Liver (tissue), 8 donors: ENCODE measurements at regions not wholly inside any gene's neighbourhood (a gene's known extent, or its start where the extent isn't known, plus 50 kb on each side); places are given as distances from the start of the nearest gene placed in this dataset.

Experiments
- DNase-seq: peaks from one replicate; pipeline ENCODE4 v3.0.0-alpha.2; 2017; ENCODE audit warnings: low spot score
- H3K27ac ChIP-seq, 2 donors: one replicate each; pipeline ENCODE4 v1.7.0; 2013; ENCODE audit warnings: inconsistent platforms in 2 of 2, low read length in 2 of 2, control low read depth in 1 of 2, low read depth in 1 of 2, mild to moderate bottlenecking in 1 of 2
- H3K27me3 ChIP-seq, 4 donors: one replicate each; pipeline versions ENCODE4 v1.6.1 to v1.7.0; 2013; ENCODE audit warnings: low read length in 3 of 4, inconsistent platforms in 1 of 4, mild to moderate bottlenecking in 1 of 4, moderate library complexity in 1 of 4; ENCODE audit not compliant: control insufficient read depth in 4 of 4, insufficient read depth in 4 of 4
- H3K36me3 ChIP-seq, 4 donors: one replicate each; pipeline versions ENCODE4 v1.6.1 to v1.7.0; 2013; ENCODE audit warnings: low read length in 3 of 4, mild to moderate bottlenecking in 3 of 4, low read depth in 1 of 4, moderate library complexity in 1 of 4; ENCODE audit not compliant: control insufficient read depth in 4 of 4, insufficient read depth in 3 of 4
- H3K4me1 ChIP-seq, 4 donors: one replicate each; pipeline versions ENCODE4 v1.6.1 to v1.7.0; 2013; ENCODE audit warnings: low read length in 3 of 4, mild to moderate bottlenecking in 3 of 4, moderate library complexity in 1 of 4; ENCODE audit not compliant: control insufficient read depth in 4 of 4, insufficient read depth in 4 of 4
- H3K4me3 ChIP-seq, 3 donors: one replicate each; pipeline versions ENCODE4 v1.6.1 to v1.7.0; 2013; ENCODE audit warnings: low read length in 3 of 3, control low read depth in 1 of 3, low read depth in 1 of 3, mild to moderate bottlenecking in 1 of 3
- H3K9ac ChIP-seq, 2 donors: one replicate each; pipeline ENCODE4 v1.7.0; 2013; ENCODE audit warnings: low read length in 2 of 2, mild to moderate bottlenecking in 2 of 2, moderate library complexity in 2 of 2, control low read depth in 1 of 2, low read depth in 1 of 2
- H3K9me3 ChIP-seq, 4 donors: one replicate each; pipeline versions ENCODE4 v1.6.1 to v1.7.0; 2013; ENCODE audit warnings: low read length in 3 of 4; ENCODE audit not compliant: control insufficient read depth in 4 of 4
- CTCF ChIP-seq: fragments of 150-350 bp; IDR thresholded peaks from 2 replicates; pipeline ENCODE4 v1.5.1; 2017; ENCODE audit warnings: improper control_type of control experiment, low read depth, low read length; ENCODE audit not compliant: missing input control
- EGR1 ChIP-seq, 2 donors: IDR thresholded peaks; 2 replicates each; pipeline ENCODE4 v1.6.1; 2016 to 2018; ENCODE audit warnings: antibody characterized with exemption in 2 of 2, low read depth in 2 of 2
- FOXA1 ChIP-seq: IDR thresholded peaks from 2 replicates; pipeline ENCODE4 v1.6.1; 2016; ENCODE audit warnings: antibody characterized with exemption
- FOXA2 ChIP-seq: IDR thresholded peaks from 2 replicates; pipeline ENCODE4 v1.6.1; 2016; ENCODE audit warnings: antibody characterized with exemption
- GABPA ChIP-seq, 2 donors: IDR thresholded peaks in 1 of 2; conservative IDR thresholded peaks in 1 of 2; 2 replicates each; pipeline ENCODE4 v1.6.1; 2016; ENCODE audit warnings: antibody characterized with exemption in 2 of 2, mild to moderate bottlenecking in 1 of 2, moderate library complexity in 1 of 2
- HNF4G ChIP-seq: IDR thresholded peaks from 2 replicates; pipeline ENCODE4 v1.6.1; 2016; ENCODE audit warnings: antibody characterized with exemption
- JUND ChIP-seq, 2 donors: IDR thresholded peaks; 2 replicates each; pipeline ENCODE4 v1.6.1; 2016; ENCODE audit warnings: antibody characterized with exemption in 2 of 2
- NR2F2 ChIP-seq: IDR thresholded peaks from 2 replicates; pipeline ENCODE4 v1.6.1; 2016; ENCODE audit warnings: antibody characterized with exemption
- RAD21 ChIP-seq, 2 donors: IDR thresholded peaks; 2 replicates each; pipeline ENCODE4 v1.6.1; 2016; ENCODE audit warnings: antibody characterized with exemption in 2 of 2, mild to moderate bottlenecking in 2 of 2
- REST ChIP-seq: IDR thresholded peaks from 2 replicates; pipeline ENCODE4 v1.6.1; 2016; ENCODE audit warnings: antibody characterized with exemption, mild to moderate bottlenecking
- RXRA ChIP-seq, 2 donors: IDR thresholded peaks; 2 replicates each; pipeline ENCODE4 v1.6.1; 2017 to 2018; ENCODE audit warnings: antibody characterized with exemption in 2 of 2, mild to moderate bottlenecking in 1 of 2
- SP1 ChIP-seq: IDR thresholded peaks from 2 replicates; pipeline ENCODE4 v1.6.1; 2018; ENCODE audit warnings: antibody characterized with exemption, mild to moderate bottlenecking
- TAF1 ChIP-seq: conservative IDR thresholded peaks from 2 replicates; pipeline ENCODE4 v1.6.1; 2016; ENCODE audit warnings: antibody characterized with exemption, mild to moderate bottlenecking
- YY1 ChIP-seq: IDR thresholded peaks from 2 replicates; pipeline ENCODE4 v1.6.1; 2016; ENCODE audit warnings: antibody characterized with exemption, mild to moderate bottlenecking
- WGBS: extraction: QIAGEN DNeasy Blood & Tissue Kit; methylation state at CpG from one replicate; pipeline ENCODE4 v1.1.7; 2013; 5-methylcytosine and 5-hydroxymethylcytosine counted together
- TF ChIP-seq, protein P1 (sequence below): IDR thresholded peaks from 2 replicates; pipeline ENCODE4 v1.6.1; 2016; ENCODE audit warnings: antibody characterized with exemption
- TF ChIP-seq, protein P2 (sequence below): IDR thresholded peaks from 2 replicates; pipeline ENCODE4 v1.6.1; 2016; ENCODE audit warnings: antibody characterized with exemption
- TF ChIP-seq, protein P3 (sequence below): IDR thresholded peaks from 2 replicates; pipeline ENCODE4 v1.6.1; 2016; ENCODE audit warnings: antibody characterized with exemption
- donor health status: healthy.
- donor health status: healthy.
- donor health status: healthy.
- donor health status: healthy.
- donor health status: healthy.

GRCh38 chr7:94276027-94276426 lies 118.7 kb upstream of the COL1A2 start:
- Histone ChIP-seq H3K4me3 (no peak overlapping the region), H3K36me3 (no peaks in the 10 kb centered on the region), H3K9me3 (no peaks in the 10 kb centered on the region), H3K27me3 (peaks cover 0 to 3% (median 0%) of the 10 kb centered on the region in 4 donors), H3K4me1 (no peaks in the 10 kb centered on the region), H3K9ac (no peak overlapping the region), H3K27ac (no peak overlapping the region)
- 68% methylated on average over 4 of the region's 4 CpGs for WGBS
- no peak for DNase-seq
- no peak for TF ChIP-seq FOXA1
- no peak for TF ChIP-seq FOXA2
- TF ChIP-seq, protein P1, sequence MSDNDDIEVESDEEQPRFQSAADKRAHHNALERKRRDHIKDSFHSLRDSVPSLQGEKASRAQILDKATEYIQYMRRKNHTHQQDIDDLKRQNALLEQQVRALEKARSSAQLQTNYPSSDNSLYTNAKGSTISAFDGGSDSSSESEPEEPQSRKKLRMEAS: no peak
- no peak for TF ChIP-seq JUND (IDR thresholded peaks at IDR 0.05)
- TF ChIP-seq CTCF: no peak
- TF ChIP-seq RXRA (IDR thresholded peaks at IDR 0.05): no peak
- TF ChIP-seq, protein P2, sequence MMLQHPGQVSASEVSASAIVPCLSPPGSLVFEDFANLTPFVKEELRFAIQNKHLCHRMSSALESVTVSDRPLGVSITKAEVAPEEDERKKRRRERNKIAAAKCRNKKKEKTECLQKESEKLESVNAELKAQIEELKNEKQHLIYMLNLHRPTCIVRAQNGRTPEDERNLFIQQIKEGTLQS: no peak
- no peak for TF ChIP-seq NR2F2
- TF ChIP-seq HNF4G: no peak
- no peak for TF ChIP-seq REST
- TF ChIP-seq, protein P3, sequence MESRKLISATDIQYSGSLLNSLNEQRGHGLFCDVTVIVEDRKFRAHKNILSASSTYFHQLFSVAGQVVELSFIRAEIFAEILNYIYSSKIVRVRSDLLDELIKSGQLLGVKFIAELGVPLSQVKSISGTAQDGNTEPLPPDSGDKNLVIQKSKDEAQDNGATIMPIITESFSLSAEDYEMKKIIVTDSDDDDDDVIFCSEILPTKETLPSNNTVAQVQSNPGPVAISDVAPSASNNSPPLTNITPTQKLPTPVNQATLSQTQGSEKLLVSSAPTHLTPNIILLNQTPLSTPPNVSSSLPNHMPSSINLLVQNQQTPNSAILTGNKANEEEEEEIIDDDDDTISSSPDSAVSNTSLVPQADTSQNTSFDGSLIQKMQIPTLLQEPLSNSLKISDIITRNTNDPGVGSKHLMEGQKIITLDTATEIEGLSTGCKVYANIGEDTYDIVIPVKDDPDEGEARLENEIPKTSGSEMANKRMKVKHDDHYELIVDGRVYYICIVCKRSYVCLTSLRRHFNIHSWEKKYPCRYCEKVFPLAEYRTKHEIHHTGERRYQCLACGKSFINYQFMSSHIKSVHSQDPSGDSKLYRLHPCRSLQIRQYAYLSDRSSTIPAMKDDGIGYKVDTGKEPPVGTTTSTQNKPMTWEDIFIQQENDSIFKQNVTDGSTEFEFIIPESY: no peak
- TF ChIP-seq EGR1 (IDR thresholded peaks at IDR 0.05; ENCODE audit: low read depth in 2 of 2): no peak
- TF ChIP-seq TAF1: no peak
- no peak for TF ChIP-seq YY1
- no peak for TF ChIP-seq GABPA (IDR thresholded peaks at IDR 0.05 in 1 of 2, conservative IDR thresholded peaks at IDR 0.05 in 1 of 2)
- no peak for TF ChIP-seq RAD21 (IDR thresholded peaks at IDR 0.05)
- TF ChIP-seq SP1: no peak

GRCh38 chr7:94276795-94277194 lies 117.9 kb upstream of the COL1A2 start:
- no peak for TF ChIP-seq RXRA (IDR thresholded peaks at IDR 0.05)
- peak; percentile 59 to 61 for TF ChIP-seq RAD21 (IDR thresholded peaks at IDR 0.05)
- no peak for TF ChIP-seq SP1
- TF ChIP-seq CTCF: peak; percentile 11
- Histone ChIP-seq H3K9me3 (no peaks in the 10 kb centered on the region), H3K27ac (no peak overlapping the region), H3K4me1 (no peaks in the 10 kb centered on the region), H3K27me3 (peaks cover 0 to 3% (median 0%) of the 10 kb centered on the region in 4 donors), H3K9ac (no peak overlapping the region), H3K4me3 (no peak overlapping the region), H3K36me3 (no peaks in the 10 kb centered on the region)
- DNase-seq: no peak
- whole genome bisulfite sequencing: 4% methylated on average over 1 of the region's 1 CpG
